ENCODE measurements at regions not wholly inside any gene's neighbourhood (a gene's known extent, or its start where the extent isn't known, plus 50 kb on each side); places are given as distances from the start of the nearest gene placed in this dataset.
A peak's percentile ranks its signal among the peaks of the same experiment; 100 is the strongest.

GRCh38 chr20:48571949-48572847 lies 255.6 kb downstream of the PREX1 start:
- no peak for DNase-seq

GRCh38 chr20:48569679-48570078 lies 258.1 kb downstream of the PREX1 start:
- no peak for DNase-seq

DNA sequence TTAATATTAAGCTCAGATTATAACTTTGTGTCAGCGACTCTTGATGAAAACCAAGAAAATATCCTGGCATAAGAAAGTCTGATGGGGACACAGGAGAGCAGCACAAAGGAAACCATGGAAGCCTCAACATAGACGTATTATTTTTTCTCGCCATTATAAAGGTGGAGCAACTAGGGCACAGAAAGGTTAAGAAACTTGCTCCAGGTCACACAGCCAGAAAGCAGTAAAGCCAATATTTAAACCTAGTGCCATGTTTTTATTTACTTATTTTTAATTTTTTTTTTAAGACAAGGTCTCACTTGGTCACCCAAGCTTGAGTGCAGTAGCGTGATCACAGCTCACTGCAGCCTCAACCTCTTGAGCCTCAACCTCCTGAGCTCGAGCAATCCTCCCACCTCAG lies 259.3 kb downstream of the PREX1 start:
- DNase-seq, result no peak

DNA sequence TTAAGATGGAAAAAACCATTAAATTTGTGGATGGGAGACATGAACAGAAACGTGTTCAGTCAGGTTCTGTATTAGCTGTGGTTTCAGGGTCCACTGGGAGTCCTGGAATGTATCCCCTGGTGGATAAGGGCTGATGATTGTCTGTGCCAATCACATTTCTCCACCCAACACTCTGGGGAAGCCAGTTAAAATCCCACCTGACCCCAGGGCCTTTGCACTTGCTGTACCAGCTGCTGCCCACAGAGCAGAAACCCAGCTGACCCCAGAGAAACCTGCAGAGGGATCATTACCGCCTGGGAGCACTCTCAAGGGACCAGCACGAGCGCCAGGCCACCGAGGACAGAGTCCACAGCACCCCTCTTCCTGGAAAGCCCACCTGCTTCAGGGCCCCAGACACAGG lies 260.7 kb downstream of the PREX1 start:
- no peak for DNase-seq

DNA sequence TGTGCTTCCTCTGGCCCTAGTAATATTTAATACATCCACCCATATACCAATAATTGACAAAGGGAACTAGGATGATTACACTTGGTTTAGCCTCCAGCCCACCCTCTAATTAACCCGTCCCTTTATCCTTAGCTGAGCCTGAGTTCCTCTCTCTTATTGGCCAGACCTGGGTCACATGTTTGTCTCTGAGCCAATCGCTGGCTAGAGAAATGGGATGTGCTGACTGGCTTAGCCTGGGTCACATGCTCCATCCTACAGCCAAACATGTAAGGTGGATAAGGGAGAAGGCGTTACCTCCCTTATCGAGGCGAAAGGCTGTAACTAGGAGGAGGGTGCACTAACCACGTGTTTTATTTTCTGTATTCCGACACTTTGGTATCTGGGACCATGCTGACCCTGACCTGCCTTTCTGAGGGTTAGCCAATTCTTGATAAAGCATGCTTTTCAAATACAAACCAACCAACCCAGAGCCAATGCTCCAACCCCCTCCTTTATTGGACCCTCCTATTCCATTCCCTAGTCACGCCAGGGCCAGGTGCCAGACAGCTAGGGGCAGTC lies 262.7 kb downstream of the PREX1 start:
- DNase-seq, result no peak

GRCh38 chr20:48563191-48563870 lies 264.5 kb downstream of the PREX1 start:
- no peak for DNase-seq

DNA sequence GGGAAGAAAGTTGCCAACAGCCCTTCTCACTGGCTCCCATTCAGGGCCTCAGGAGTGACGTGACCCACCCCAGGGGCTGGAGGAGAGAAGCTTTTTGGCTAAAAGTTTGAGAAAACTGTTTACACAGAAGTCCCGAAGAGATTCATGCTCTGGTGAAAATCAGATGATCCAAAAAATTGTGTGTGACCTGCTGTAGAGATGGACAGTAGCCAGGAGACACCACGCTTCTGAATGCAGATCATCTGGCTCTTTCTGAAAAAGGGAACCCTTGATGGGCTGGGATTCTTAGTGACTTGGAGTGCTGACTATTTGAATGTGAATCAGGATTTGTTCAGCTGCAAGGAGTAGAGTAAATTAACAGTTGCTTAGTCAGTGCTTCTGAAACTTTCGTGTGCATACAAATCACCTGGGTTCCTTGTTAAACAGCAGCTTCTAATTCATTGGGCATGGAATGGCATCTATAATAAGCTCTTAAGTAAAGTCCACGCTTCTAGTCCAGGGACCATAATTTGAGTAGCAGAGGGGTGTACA lies 265.1 kb downstream of the PREX1 start:
- DNase-seq, result no peak

DNA sequence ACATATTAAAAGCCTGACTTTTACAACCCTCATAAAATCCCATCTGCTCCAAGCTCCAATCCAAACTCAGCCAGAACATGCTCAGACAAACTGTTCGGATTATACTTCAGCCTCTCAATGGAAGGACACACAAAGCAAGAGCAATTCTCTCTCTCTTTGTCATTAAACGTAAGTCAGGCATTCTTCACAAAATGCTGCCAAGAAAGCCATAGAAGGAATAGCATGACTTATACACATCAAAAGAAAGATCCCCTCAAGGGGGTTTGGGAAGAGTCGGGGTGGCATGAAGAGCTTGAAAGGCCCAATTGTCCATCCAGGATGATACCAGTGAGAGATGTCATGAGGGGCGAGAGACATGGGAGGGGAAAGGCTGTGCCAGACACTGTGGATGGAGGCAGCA lies 268.9 kb downstream of the PREX1 start:
- DNase-seq, result peak; percentile 75

- DNase-seq, result no peak
Observed at GRCh38 chr20:48557380-48557779, 270.4 kb downstream of the PREX1 start.

GRCh38 chr20:48556956-48557355 lies 270.8 kb downstream of the PREX1 start:
- peak; percentile 35 for DNase-seq

- DNase-seq, result no peak
Observed at GRCh38 chr20:48552550-48552949, 275.2 kb downstream of the PREX1 start.

GRCh38 chr20:48550814-48551213 lies 277.0 kb downstream of the PREX1 start:
- no peak for DNase-seq

GRCh38 chr20:48547664-48548063 lies 280.1 kb downstream of the PREX1 start:
- DNase-seq, result no peak

- peak; percentile 89 for DNase-seq
Observed at GRCh38 chr20:48544402-48545339, 283.1 kb downstream of the PREX1 start.

GRCh38 chr20:48541581-48542071 lies 286.2 kb downstream of the PREX1 start:
- no peak for DNase-seq

- no peak for DNase-seq
Observed at GRCh38 chr20:48538856-48539255, 288.9 kb downstream of the PREX1 start.

- no peak for DNase-seq
Observed at GRCh38 chr20:48538058-48538825, 289.6 kb downstream of the PREX1 start.

- no peak for DNase-seq
Observed at GRCh38 chr20:48536206-48536605, 291.6 kb downstream of the PREX1 start.

DNA sequence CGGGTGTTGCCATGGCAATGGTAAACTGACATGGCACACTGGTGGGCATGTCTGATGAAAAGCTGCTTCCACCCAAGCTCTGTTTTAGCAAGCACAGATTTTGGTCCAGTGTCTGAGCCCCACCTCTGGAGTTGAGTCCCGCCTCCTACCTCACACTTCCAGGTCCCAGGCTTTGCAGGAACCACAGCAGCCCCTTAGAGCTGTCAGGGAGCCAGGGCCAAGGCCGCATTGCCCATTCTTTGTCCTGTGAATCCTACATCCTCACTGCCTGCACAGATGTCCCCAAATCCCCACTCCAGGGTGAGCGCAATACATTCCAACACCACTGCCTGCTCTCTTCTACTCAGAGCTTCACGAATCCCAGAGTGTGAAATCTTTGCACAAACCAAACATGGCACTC lies 292.2 kb downstream of the PREX1 start:
- DNase-seq, result no peak

GRCh38 chr20:48532028-48532427 lies 295.8 kb downstream of the PREX1 start:
- DNase-seq, result no peak

DNA sequence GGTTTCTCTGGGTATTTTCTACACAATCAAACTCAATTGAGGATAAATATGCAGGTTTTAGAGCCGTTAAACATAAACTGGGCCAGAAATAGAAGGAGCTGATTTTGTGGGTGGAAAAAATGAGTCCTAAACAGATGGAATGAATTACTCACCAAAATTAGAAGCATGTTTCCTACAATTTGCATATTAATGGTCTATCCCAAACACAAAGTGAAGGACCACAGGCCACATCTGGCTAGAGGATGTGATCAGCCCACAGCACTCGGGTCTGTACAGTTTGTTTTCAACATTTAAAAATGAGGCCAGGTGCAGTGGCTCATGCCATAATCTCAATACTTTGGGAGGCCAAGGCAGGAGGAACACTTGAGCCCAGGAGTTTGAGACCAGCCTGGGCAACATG lies 296.3 kb downstream of the PREX1 start:
- no peak for DNase-seq

- DNase-seq, result no peak
Observed at GRCh38 chr20:48530957-48531356, 296.8 kb downstream of the PREX1 start.

All from NCI-H1694 (cell line).